GM18520 (cell line): ENCODE measurements at regions not wholly inside any gene's neighbourhood (a gene's known extent, or its start where the extent isn't known, plus 50 kb on each side); places are given as distances from the start of the nearest gene placed in this dataset.
"Not testable (repeated sequence)": the region's sequence is repeated elsewhere in the genome, so short reads cannot be mapped to it uniquely, and the experiment has no call there.

Experiments used
- ATAC-seq: cut with Tn5 transposase; IDR thresholded peaks from one replicate; pipeline ENCODE4 v1.9.1; 2021; ENCODE audit not compliant: unreplicated experiment

- not testable (repeated sequence) for ATAC-seq
These were observed 757.3 kb downstream of the SLC6A15 start for GRCh38 chr12:84154991-84155930.

DNA sequence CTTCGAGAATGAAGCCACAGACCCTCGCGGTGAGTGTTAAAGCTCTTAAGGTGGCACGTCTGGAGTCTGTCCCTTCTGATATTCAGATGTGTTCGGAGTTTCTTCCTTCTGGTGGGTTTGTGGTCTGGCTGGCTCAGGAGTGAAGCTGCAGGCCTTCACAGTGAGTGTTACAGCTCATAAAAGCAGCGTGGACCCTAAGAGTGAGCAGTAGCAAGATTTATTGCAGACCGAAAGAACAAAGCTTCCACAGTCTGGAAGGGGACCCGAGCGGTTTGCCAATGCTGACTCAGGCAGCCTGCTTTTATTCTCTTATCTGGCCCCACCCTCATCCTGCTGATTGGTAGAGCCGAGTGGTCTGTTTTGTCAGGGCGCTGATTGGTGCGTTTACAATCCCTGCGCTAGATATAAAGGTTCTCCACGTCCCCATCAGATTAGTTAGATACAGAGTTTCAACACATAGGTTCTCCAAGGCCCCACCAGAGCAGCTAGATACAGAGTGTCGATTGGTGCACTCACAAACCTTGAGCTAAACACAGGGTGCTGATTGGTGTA lies 758.1 kb downstream of the SLC6A15 start:
- ATAC-seq: not testable (repeated sequence)

- ATAC-seq: no peak
These were observed 762.4 kb downstream of the SLC6A15 start for GRCh38 chr12:84150201-84150600.

- no peak for ATAC-seq
These were observed 764.3 kb downstream of the SLC6A15 start for GRCh38 chr12:84148335-84148734.

DNA sequence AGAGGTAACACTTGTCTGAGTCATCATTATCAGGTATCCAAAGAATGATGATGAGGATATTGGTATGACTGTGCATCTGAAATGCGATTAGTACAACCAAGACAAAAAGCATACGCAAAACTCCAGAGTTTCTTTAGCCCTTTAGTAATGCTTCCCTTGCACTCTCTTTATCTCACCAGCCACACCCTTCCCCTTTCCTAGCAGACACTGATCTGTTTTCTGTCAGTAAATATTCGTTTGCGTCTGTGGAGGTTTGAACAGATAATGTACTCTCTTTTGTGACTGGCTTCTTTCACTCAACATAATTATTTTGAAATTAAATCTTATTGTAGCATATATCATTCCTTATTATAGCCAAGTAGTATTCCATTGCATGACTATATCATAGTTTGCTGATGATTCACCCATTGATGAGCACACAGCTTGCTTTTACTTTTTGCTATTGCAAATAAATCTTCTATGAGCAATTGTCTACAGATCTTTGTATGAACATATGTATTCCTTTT lies 775.7 kb downstream of the SLC6A15 start:
- ATAC-seq: no peak

GRCh38 chr12:84135586-84136279 lies 776.9 kb downstream of the SLC6A15 start:
- no peak for ATAC-seq

DNA sequence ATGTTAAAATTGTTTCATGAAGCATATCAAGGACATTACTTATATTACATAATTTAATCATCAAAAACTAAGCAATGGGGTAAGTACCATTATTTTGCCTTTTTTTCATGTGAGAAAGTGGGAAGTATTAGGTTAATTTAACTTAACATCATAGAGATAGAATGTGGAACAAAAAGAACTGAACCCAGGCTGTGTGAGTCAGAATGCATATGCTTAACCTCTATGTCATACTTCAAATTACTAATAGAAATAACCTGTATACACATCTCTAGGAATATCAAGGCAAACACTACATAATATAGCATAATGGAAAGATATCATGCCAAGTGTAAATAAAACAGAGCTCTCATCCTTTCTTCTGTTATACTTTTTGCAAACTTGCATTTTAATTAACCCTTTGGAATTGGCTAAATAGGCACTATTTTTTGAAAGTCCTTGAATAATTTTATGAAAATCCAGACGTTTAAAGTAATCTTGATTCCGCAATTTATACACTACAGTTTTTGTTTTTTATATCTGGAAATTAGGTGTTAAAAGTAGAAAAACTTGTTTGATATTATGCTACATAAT lies 777.7 kb downstream of the SLC6A15 start:
- no peak for ATAC-seq

GRCh38 chr12:84131076-84131475 lies 781.5 kb downstream of the SLC6A15 start:
- no peak for ATAC-seq

GRCh38 chr12:84128117-84128991 lies 784.2 kb downstream of the SLC6A15 start:
- no peak for ATAC-seq

GRCh38 chr12:84124211-84124610 lies 788.4 kb downstream of the SLC6A15 start:
- ATAC-seq: no peak

GRCh38 chr12:84117190-84117589 lies 795.4 kb downstream of the SLC6A15 start:
- no peak for ATAC-seq

DNA sequence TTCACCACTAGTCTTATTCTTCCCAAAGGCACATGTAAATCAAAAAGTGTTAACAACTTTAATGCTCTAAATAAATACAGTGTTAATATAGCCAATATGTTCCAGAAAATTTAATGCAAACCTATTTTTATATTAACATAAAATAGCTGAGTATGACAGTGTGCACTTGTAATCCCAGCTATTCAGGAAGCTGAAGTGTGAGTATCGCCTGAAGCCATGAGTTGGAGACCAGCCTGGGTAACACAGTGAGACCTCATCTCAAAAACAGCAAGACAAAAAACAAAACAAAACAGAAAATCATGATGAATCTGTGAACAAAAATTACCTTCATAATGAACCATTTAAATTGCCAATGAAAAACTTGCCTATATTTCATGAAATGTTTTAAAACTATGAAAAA lies 798.9 kb downstream of the SLC6A15 start:
- no peak for ATAC-seq

DNA sequence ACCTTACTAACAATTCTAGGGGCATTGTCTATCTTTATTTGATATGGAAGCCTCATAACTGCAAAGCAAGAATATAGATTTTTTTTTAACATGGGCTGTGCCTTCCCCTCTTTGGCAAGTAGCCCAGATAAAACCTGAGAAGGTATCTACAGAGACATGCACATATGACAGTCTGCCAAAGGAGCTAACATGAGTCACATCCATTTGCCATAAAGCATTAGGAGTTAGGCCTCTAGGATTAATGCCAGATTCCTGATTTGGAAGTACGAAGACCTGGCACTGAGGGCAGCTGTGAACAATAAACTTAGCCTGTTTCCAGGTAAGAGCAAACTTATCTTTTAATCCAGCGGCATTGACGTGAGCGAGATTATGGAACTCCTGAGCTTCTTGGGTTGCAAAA lies 808.7 kb downstream of the SLC6A15 start:
- ATAC-seq: not testable (repeated sequence)

DNA sequence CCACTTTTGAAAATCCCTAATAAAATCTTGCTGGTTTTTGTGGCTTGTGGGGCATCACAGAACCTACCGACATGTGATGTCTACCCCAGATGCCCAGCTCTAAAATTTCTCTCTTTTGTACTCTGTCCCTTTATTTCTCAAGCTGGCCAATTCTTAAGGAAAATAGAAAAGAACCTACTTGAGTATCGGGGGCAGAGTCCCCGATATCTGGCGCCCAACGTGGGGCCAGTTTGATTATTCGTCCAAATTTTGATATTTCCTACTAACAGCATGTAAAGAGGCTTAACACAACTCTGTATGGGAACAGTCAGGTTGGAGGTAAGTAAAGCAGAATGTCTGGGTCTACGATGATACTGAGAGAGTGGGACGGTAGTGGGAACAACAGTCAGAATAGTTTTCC lies 810.6 kb downstream of the SLC6A15 start:
- ATAC-seq: not testable (repeated sequence)

- ATAC-seq: not testable (repeated sequence)
These were observed 813.0 kb downstream of the SLC6A15 start for GRCh38 chr12:84099591-84099990.

DNA sequence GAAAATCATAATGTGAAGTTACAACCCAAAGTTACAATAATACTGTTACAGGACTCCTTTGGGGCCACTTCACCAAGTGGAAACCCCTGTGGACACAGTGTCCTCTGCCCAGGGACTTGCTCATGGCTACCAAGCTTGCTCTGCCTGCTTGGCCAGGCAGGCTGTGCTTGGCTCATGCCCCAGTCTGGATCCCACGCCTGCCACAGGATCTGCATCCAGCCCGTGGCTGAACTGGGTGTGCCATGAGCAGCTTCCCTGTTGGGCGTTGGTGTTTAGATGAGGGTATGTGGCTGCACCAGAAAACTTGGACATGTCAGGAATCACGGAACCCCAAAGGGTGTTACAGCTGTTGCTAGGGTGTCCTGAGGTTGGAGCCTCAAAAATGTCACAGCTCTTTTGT lies 820.9 kb downstream of the SLC6A15 start:
- no peak for ATAC-seq

DNA sequence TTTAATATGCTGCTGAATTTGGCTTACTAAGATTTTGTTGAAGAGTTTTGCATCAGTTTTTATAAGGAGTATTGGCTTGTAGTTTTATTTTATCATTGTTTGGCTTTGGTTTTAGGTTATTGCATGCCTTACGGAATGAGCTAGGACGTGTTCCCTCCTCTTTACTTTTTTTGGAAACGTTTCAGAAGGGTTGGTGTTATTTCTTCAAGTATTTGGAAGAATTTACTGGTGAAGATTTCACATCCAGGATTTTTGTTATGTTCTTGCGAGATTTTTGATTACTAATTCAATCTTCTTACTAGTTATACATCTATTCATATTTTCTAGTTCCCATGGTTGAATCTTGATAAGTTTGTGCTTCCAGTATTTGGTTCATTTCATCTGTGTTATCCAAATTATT lies 823.2 kb downstream of the SLC6A15 start:
- no peak for ATAC-seq

DNA sequence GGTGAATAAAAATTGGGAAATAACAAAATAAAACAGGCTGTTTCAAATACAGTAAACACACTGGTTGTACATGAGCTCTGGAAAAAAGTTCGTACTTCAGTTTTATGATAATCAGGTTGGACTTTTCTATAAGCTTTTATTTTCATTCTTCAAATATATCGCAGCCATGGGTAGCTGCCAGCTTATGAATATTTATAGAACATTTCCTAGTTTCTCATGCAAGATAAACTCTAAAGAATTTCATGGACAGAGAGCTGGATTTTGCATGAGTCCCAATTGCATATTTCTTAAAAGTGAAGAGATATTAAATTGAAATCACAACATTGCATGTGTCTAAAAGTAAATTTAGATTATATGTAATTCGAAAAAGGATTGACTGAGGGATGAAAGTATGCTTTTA lies 827.6 kb downstream of the SLC6A15 start:
- no peak for ATAC-seq

DNA sequence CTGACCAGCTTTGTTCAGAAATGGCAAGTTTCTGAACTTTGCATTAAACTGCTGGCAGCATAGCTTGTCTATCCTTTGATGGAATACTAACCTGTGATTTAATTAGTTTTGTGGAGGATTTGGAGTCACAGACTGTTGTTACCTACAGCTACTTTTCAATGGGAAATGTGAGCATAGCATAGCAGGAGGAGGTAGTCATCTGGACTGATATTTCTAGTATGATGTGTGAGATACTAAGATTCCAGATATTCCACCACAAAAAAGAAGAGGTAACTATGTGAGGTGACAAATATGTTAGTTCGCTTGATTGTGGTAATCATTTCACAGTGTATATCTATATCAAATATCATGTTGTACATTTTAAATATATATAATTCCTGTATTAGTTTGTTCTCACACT lies 833.0 kb downstream of the SLC6A15 start:
- ATAC-seq: no peak

DNA sequence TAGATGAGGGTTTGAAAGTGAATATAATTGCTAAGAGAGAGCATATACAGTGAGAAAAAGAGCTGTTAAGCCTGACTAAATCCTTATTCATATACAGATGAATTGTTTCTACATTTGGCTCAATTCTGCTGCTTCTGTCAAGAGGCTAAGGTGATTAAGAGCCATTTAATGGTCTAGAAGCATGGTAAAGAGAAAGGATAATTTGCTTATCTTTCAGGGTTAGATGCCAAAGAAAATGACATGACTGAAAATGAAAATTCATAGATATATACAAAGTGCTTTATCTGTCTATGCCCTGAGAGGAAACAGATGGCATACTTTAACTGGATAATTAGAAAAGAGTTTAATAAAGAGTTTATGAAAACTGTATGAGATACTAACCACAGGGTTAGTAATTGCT lies 834.9 kb downstream of the SLC6A15 start:
- ATAC-seq: no peak
